ENCODE measurements at regions not wholly inside any gene's neighbourhood (a gene's known extent, or its start where the extent isn't known, plus 50 kb on each side); places are given as distances from the start of the nearest gene placed in this dataset.

GRCh38 chr16:80390046-80390445 lies 150.7 kb upstream of the DYNLRB2 start:
- TF ChIP-seq EP300 (IDR thresholded peaks at IDR 0.05) (no peak), POLR2A (IDR thresholded peaks at IDR 0.05) (no peak), CTCF (IDR thresholded peaks at IDR 0.05) (no peak), POLR2AphosphoS5 (IDR thresholded peaks at IDR 0.05) (no peak)
